ENCODE measurements at regions not wholly inside any gene's neighbourhood (a gene's known extent, or its start where the extent isn't known, plus 50 kb on each side); places are given as distances from the start of the nearest gene placed in this dataset.

- Histone ChIP-seq H3K27ac (ENCODE audit: control insufficient read depth, insufficient read depth, low read length) (no peak overlapping the region), H3K4me1 (ENCODE audit: control insufficient read depth, extremely low read depth, insufficient read depth, low read length) (no peaks in the 10 kb centered on the region), H3K79me2 (ENCODE audit: control insufficient read depth, insufficient read depth, low read length) (no peaks in the 10 kb centered on the region), H3K9me3 (ENCODE audit: control insufficient read depth, low read depth, low read length) (no peaks in the 10 kb centered on the region), H3K4me3 (ENCODE audit: control insufficient read depth in 2 of 3, extremely low read depth in 1 of 3, insufficient read depth in 2 of 3, low read depth in 1 of 3, low read length in 3 of 3) (no peak overlapping the region), H3K9me1 (ENCODE audit: control insufficient read depth, extremely low read depth, insufficient read depth, low read length) (no peaks in the 10 kb centered on the region), H3K36me3 (ENCODE audit: control insufficient read depth in 2 of 2, extremely low read depth in 1 of 2, insufficient read depth in 2 of 2, low read length in 2 of 2) (no peaks in the 10 kb centered on the region), H2AFZ (ENCODE audit: control insufficient read depth, low read length) (no peak overlapping the region), H3K9ac (ENCODE audit: control insufficient read depth, extremely low read depth, insufficient read depth, low read length) (no peak overlapping the region), H3K27me3 (ENCODE audit: control insufficient read depth, extremely low read depth, insufficient read depth, low read length) (no peaks in the 10 kb centered on the region), H4K20me1 (ENCODE audit: control insufficient read depth, extremely low read depth, insufficient read depth, low read length) (no peaks in the 10 kb centered on the region), H3K4me2 (ENCODE audit: control insufficient read depth, extremely low read depth, insufficient read depth, low read depth, low read length) (no peak overlapping the region)
- DNase-seq (ENCODE audit: low read depth, low spot score) (no peak), FAIRE-seq (no peak)
- dilution Hi-C loops (cut with MboI; ENCODE audit: extremely low pct_ligation_motif_present, low sequenced_read_pairs): no loop called here
- TF ChIP-seq EZH2 (IDR thresholded peaks at IDR 0.05; ENCODE audit: low read length): no peak
- TF ChIP-seq, protein P1, sequence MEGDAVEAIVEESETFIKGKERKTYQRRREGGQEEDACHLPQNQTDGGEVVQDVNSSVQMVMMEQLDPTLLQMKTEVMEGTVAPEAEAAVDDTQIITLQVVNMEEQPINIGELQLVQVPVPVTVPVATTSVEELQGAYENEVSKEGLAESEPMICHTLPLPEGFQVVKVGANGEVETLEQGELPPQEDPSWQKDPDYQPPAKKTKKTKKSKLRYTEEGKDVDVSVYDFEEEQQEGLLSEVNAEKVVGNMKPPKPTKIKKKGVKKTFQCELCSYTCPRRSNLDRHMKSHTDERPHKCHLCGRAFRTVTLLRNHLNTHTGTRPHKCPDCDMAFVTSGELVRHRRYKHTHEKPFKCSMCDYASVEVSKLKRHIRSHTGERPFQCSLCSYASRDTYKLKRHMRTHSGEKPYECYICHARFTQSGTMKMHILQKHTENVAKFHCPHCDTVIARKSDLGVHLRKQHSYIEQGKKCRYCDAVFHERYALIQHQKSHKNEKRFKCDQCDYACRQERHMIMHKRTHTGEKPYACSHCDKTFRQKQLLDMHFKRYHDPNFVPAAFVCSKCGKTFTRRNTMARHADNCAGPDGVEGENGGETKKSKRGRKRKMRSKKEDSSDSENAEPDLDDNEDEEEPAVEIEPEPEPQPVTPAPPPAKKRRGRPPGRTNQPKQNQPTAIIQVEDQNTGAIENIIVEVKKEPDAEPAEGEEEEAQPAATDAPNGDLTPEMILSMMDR (optimal IDR thresholded peaks at IDR 0.05 in 1 of 3, IDR thresholded peaks at IDR 0.05 in 1 of 3, conservative IDR thresholded peaks at IDR 0.05 in 1 of 3; ENCODE audit: extremely low read depth in 1 of 3, insufficient read depth in 2 of 3, low read length in 3 of 3): no peak
Measured at GRCh38 chrX:4994855-4995254, 1233.8 kb downstream of the NLGN4X start.

GRCh38 chrX:4978613-4979012 lies 1250.1 kb downstream of the NLGN4X start:
- no peaks in the 10 kb centered on the region for H4K20me1 ChIP-seq (ENCODE audit: control insufficient read depth, extremely low read depth, insufficient read depth, low read length)
- no peak overlapping the region for H3K4me2 ChIP-seq (ENCODE audit: control insufficient read depth, extremely low read depth, insufficient read depth, low read depth, low read length)
- DNase-seq (ENCODE audit: low read depth, low spot score) (no peak), FAIRE-seq (no peak)
- no peaks in the 10 kb centered on the region for H3K27me3 ChIP-seq (ENCODE audit: control insufficient read depth, extremely low read depth, insufficient read depth, low read length)
- no peaks in the 10 kb centered on the region for H3K9me1 ChIP-seq (ENCODE audit: control insufficient read depth, extremely low read depth, insufficient read depth, low read length)
- dilution Hi-C loops (cut with MboI; ENCODE audit: extremely low pct_ligation_motif_present, low sequenced_read_pairs): no loop called here
- H3K9me3 ChIP-seq (ENCODE audit: control insufficient read depth, low read depth, low read length): peaks cover 5% of the 10 kb centered on the region
- H3K27ac ChIP-seq (ENCODE audit: control insufficient read depth, insufficient read depth, low read length): no peak overlapping the region
- H3K79me2 ChIP-seq (ENCODE audit: control insufficient read depth, insufficient read depth, low read length): no peaks in the 10 kb centered on the region
- H3K4me1 ChIP-seq (ENCODE audit: control insufficient read depth, extremely low read depth, insufficient read depth, low read length): no peaks in the 10 kb centered on the region
- H3K36me3 ChIP-seq (ENCODE audit: control insufficient read depth in 2 of 2, extremely low read depth in 1 of 2, insufficient read depth in 2 of 2, low read length in 2 of 2): no peaks in the 10 kb centered on the region
- TF ChIP-seq, protein P1 (optimal IDR thresholded peaks at IDR 0.05 in 1 of 3, IDR thresholded peaks at IDR 0.05 in 1 of 3, conservative IDR thresholded peaks at IDR 0.05 in 1 of 3; ENCODE audit: extremely low read depth in 1 of 3, insufficient read depth in 2 of 3, low read length in 3 of 3): no peak
- TF ChIP-seq EZH2 (IDR thresholded peaks at IDR 0.05; ENCODE audit: low read length): no peak
- no peak overlapping the region for H2AFZ ChIP-seq (ENCODE audit: control insufficient read depth, low read length)
- no peak overlapping the region for H3K4me3 ChIP-seq (ENCODE audit: control insufficient read depth in 2 of 3, extremely low read depth in 1 of 3, insufficient read depth in 2 of 3, low read depth in 1 of 3, low read length in 3 of 3)
- no peak overlapping the region for H3K9ac ChIP-seq (ENCODE audit: control insufficient read depth, extremely low read depth, insufficient read depth, low read length)
